ENCODE measurements at regions not wholly inside any gene's neighbourhood (a gene's known extent, or its start where the extent isn't known, plus 50 kb on each side); places are given as distances from the start of the nearest gene placed in this dataset.

- no peak overlapping the region for H3K27ac ChIP-seq
- no peak for TF ChIP-seq CTCF (IDR thresholded peaks at IDR 0.05)
- no peak for TF ChIP-seq ZFX (IDR thresholded peaks at IDR 0.05; ENCODE audit: borderline replicate concordance)
Observed at GRCh38 chr18:44309185-44309584, 371.5 kb upstream of the SETBP1 start.

DNA sequence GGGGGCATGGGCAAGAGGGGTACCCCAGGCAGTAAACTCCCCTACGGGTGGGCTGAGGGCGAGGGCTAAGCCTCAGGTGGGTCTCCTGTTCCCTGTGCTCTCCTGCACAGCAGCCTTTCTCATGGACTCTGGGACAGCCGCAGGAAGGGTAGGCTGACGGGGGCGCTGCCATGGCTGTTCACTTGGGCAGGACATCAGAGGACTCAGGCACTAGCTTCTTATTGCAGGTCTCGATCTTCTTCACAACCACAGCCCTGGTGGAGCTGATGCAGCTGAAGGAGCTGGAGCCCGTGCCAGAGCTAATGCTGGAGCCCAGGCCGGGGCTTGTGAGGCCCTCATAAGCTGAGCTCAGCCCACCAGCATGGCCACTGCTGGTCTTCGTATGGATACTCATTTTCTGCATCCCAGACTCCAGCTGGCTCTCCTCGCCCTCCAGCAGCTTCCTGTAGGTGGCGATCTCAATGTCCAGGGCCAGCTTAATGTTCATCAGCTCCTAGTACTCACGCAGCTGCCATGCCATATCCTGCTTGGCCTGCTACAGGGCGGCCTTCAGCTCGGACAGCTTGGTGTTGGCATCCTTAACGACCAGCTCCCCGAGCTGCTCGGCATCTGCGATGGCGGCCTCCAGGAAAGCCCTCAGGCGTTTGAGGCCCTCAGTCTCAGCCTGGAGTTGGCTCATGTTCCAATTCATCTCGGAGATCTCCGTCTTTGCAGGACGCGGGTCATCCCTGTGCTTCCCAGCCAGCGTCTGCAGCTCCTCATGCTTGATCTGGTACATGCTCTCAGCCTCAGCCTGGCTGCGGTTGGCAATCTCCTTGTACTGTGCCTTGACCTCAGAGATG is 359.8 kb upstream of the SETBP1 start:
- no peak overlapping the region for H3K27ac ChIP-seq
- peak; percentile 36 for TF ChIP-seq CTCF (IDR thresholded peaks at IDR 0.05)
- no peak for TF ChIP-seq ZFX (IDR thresholded peaks at IDR 0.05; ENCODE audit: borderline replicate concordance)

DNA sequence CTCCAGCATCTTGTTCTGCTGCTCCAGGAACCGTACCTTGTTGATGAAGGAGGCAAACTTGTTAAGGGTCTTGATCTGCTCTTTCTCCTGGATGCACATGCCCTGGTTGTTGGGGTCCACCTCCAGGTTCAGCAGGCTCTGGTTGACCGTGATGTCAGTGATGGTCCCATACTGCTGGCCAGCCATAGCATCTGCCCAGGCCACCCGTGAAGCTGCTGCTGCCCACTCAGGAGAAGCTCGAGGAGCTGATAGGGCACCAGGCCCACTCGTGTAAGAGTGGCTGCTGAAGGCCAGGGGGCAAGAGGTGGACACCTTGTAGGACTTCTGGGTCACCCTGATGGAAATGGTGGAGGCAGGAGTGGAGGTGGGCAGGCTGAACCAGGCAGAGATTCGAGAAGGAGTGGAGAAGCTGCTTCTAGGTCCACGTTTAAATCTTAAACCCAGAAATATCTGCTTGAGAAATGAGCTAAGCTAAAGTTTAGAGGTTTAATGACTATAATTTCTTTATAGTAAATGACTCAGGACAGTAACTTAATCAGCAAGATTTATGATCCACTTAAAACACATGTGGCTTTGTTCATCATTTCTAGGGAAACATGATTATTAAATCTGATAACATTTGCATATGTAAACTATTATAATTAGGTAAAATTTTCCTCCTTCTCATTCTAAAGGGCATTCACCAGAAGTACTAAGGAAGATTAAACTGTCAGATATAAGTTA is 358.7 kb upstream of the SETBP1 start:
- no peak for TF ChIP-seq ZFX (IDR thresholded peaks at IDR 0.05; ENCODE audit: borderline replicate concordance)
- TF ChIP-seq CTCF (IDR thresholded peaks at IDR 0.05), result no peak
- H3K27ac ChIP-seq, result no peak overlapping the region

GRCh38 chr18:44323125-44323524 is 357.6 kb upstream of the SETBP1 start:
- TF ChIP-seq ZFX (IDR thresholded peaks at IDR 0.05; ENCODE audit: borderline replicate concordance), result no peak
- no peak for TF ChIP-seq CTCF (IDR thresholded peaks at IDR 0.05)
- H3K27ac ChIP-seq, result no peak overlapping the region

- no peak for TF ChIP-seq ZFX (IDR thresholded peaks at IDR 0.05; ENCODE audit: borderline replicate concordance)
- no peak for TF ChIP-seq CTCF (IDR thresholded peaks at IDR 0.05)
- H3K27ac ChIP-seq, result no peak overlapping the region
Observed at GRCh38 chr18:44324361-44324760, 356.3 kb upstream of the SETBP1 start.

DNA sequence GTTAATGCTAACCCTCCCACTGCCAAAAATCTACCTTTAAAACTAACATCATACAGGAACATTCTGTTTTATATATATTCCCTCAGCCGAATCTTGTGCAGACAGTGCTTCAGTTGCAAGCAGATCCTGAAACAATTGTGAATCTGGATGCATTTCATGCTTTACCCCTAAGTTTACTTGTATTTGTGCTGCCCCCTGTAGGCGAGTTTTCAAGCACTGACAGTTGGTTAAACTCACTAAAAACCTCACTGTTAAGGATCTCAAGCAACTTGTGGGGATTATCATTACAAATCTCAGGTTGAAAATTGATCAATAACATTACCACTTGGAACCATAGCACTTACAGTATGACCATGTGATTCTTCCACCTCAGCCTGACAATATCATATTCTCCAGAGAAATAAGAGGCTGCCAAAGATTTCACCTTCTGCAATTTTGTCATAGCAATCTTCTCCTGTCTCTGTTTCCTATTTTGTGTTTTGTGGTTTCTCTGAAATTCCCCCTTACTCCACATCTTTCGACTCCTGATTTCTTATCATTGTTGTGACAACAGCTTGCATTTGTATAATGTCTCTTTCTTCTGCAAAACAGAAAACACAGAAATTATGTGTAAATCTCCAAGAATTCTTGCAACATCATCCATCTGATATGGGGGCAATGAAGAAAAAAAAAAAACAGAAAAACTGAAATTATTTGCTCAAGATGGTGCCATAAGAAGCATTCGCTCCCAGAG is 354.6 kb upstream of the SETBP1 start:
- no peak overlapping the region for H3K27ac ChIP-seq
- TF ChIP-seq CTCF (IDR thresholded peaks at IDR 0.05) (peak; percentile 76), ZFX (IDR thresholded peaks at IDR 0.05; ENCODE audit: borderline replicate concordance) (no peak)
